ENCODE measurements at regions not wholly inside any gene's neighbourhood (a gene's known extent, or its start where the extent isn't known, plus 50 kb on each side); places are given as distances from the start of the nearest gene placed in this dataset.

- Histone ChIP-seq H3K4me3 (no peak overlapping the region), H3K4me1 (replicated peaks in 1 of 2) (no peaks in the 10 kb centered on the region), H3K9me3 (replicated peaks in 1 of 3) (no peaks in the 10 kb centered on the region), H3K27ac (no peak overlapping the region), H3K36me3 (replicated peaks in 1 of 2) (no peaks in the 10 kb centered on the region), H3K27me3 (no peaks in the 10 kb centered on the region)
- no peak for DNase-seq
- intact Hi-C loops (cut with DNase I), result no loop called here
- TF ChIP-seq CTCF (IDR thresholded peaks at IDR 0.05), result no peak
- WGBS, 4 donors, result 80 to 91% (median 87%) methylated on average over 2 to 3 of the region's 3 CpGs
These were observed 114.3 kb upstream of the ALKAL2 start for GRCh38 chr2:402206-402605.

GRCh38 chr2:401019-401679 is 113.3 kb upstream of the ALKAL2 start:
- H3K4me3 ChIP-seq, result no peak overlapping the region
- DNase-seq, result no peak
- TF ChIP-seq POLR2A (IDR thresholded peaks at IDR 0.05) (no peak), CTCF (IDR thresholded peaks at IDR 0.05) (no peak)
- intact Hi-C loops (cut with DNase I), result no loop called here
- H3K27ac ChIP-seq, result no peak overlapping the region
- 82 to 86% (median 84%) methylated on average over 14 of the region's 14 CpGs for WGBS, 4 donors
- H3K4me1 ChIP-seq (replicated peaks in 1 of 2), result no peaks in the 10 kb centered on the region
- H3K36me3 ChIP-seq (replicated peaks in 1 of 2), result no peaks in the 10 kb centered on the region
- H3K9me3 ChIP-seq (replicated peaks in 1 of 3), result no peaks in the 10 kb centered on the region
- no peaks in the 10 kb centered on the region for H3K27me3 ChIP-seq

- Histone ChIP-seq H3K27ac (no peak overlapping the region), H3K4me3 (no peak overlapping the region), H3K9me3 (replicated peaks in 1 of 3) (no peaks in the 10 kb centered on the region), H3K4me1 (replicated peaks in 1 of 2) (no peaks in the 10 kb centered on the region), H3K36me3 (replicated peaks in 1 of 2) (no peaks in the 10 kb centered on the region), H3K27me3 (no peaks in the 10 kb centered on the region)
- no peak for DNase-seq
- TF ChIP-seq POLR2A (IDR thresholded peaks at IDR 0.05) (no peak), CTCF (IDR thresholded peaks at IDR 0.05) (no peak)
- 87 to 94% (median 91%) methylated on average over 9 of the region's 9 CpGs for WGBS, 4 donors
- intact Hi-C loops (cut with DNase I), result no loop called here
These were observed 110.0 kb upstream of the ALKAL2 start for GRCh38 chr2:397926-398325.

- Histone ChIP-seq H3K27ac (no peak overlapping the region), H3K4me3 (no peak overlapping the region), H3K36me3 (replicated peaks in 1 of 2) (no peaks in the 10 kb centered on the region), H3K9me3 (replicated peaks in 1 of 3) (no peaks in the 10 kb centered on the region), H3K4me1 (replicated peaks in 1 of 2) (no peaks in the 10 kb centered on the region), H3K27me3 (no peaks in the 10 kb centered on the region)
- WGBS, 4 donors, result 84 to 91% (median 86%) methylated on average over 14 of the region's 14 CpGs
- no peak for DNase-seq
- intact Hi-C loops (cut with DNase I), result no loop called here
- TF ChIP-seq CTCF (IDR thresholded peaks at IDR 0.05), result no peak
- no peak for TF ChIP-seq POLR2A (IDR thresholded peaks at IDR 0.05)
These were observed 109.6 kb upstream of the ALKAL2 start for GRCh38 chr2:397521-397920.
